Transverse colon (tissue), 4 donors: ENCODE measurements at regions not wholly inside any gene's neighbourhood (a gene's known extent, or its start where the extent isn't known, plus 50 kb on each side); places are given as distances from the start of the nearest gene placed in this dataset.
"Not testable (repeated sequence)": the region's sequence is repeated elsewhere in the genome, so short reads cannot be mapped to it uniquely, and the experiment has no call there.

Experiments used
- DNase-seq: peaks from one replicate; pipeline ENCODE4 v3.0.0-alpha.2; 2019
- H3K27ac ChIP-seq, 4 donors: fragments of 200-600 bp; sonication (generic); 2 replicates each; pipeline ENCODE4 v1.5.1; 2016 to 2018; ENCODE audit warnings: inconsistent platforms in 4 of 4
- H3K27me3 ChIP-seq: fragments of 200-600 bp; sonication (generic); 2 replicates; pipeline ENCODE4 v1.5.1; 2017; ENCODE audit warnings: inconsistent platforms
- H3K36me3 ChIP-seq, 4 donors: fragments of 200-600 bp; sonication (generic); 2 replicates each; pipeline ENCODE4 v1.5.1; 2017 to 2019; ENCODE audit warnings: inconsistent platforms in 4 of 4
- H3K4me1 ChIP-seq, 4 donors: fragments of 200-600 bp; sonication (generic); 2 replicates each; pipeline ENCODE4 v1.5.1; 2017 to 2020; ENCODE audit warnings: inconsistent platforms in 4 of 4
- H3K4me3 ChIP-seq, 4 donors: fragments of 200-600 bp; sonication (generic); 1 replicate in 1 of 4; 2 replicates in 3 of 4; pipeline versions ENCODE4 v1.5.1 to v1.6.1; 2017 to 2019; ENCODE audit warnings: inconsistent platforms in 4 of 4
- H3K9me3 ChIP-seq, 2 donors: fragments of 200-600 bp; sonication (generic); 2 replicates each; pipeline ENCODE4 v1.5.1; 2017 to 2019; ENCODE audit warnings: inconsistent platforms in 2 of 2
- CTCF ChIP-seq, 5 experiments: fragments of 200-600 bp in 3 of 5; fragments of 450-650 bp in 2 of 5; sonication (generic) in 3 of 5; IDR thresholded peaks; 1 replicate in 2 of 5; 2 replicates in 3 of 5; pipeline ENCODE4 v1.5.1; 2016 to 2017; ENCODE audit warnings: antibody characterized with exemption in 5 of 5, inconsistent platforms in 3 of 5, mild to moderate bottlenecking in 2 of 5, moderate library complexity in 1 of 5
- EP300 ChIP-seq: sonication (generic); formaldehyde crosslinking; IDR thresholded peaks from one replicate; pipeline ENCODE4 v1.6.1; 2017; ENCODE audit warnings: antibody characterized with exemption, low read depth
- POLR2A ChIP-seq: fragments of 450-650 bp; IDR thresholded peaks from one replicate; pipeline ENCODE4 v1.6.1; 2016; ENCODE audit warnings: antibody characterized with exemption, mild to moderate bottlenecking, moderate library complexity
- POLR2AphosphoS5 ChIP-seq, 3 donors: sonication (generic); formaldehyde crosslinking; IDR thresholded peaks; one replicate each; pipeline ENCODE4 v1.6.1; 2016; ENCODE audit warnings: antibody characterized with exemption in 3 of 3
- WGBS, 2 donors: methylation state at CpG; one replicate each; pipeline ENCODE4 v1.1.5; 2018; ENCODE audit warnings: low coverage in 1 of 2; 5-methylcytosine and 5-hydroxymethylcytosine counted together
- in situ Hi-C, 4 donors: fragments of 200-750 bp; cut with MboI; loops; one replicate each; pipeline versions ENCODE4 v1.15.0 to v1.15.1; 2017; ENCODE audit warnings: low sequenced_read_pairs in 3 of 4, low pct_ligation_motif_present in 1 of 4, low pct_unique_long_range_greater_than_20kb in 1 of 4
- intact Hi-C: fragments of 100-400 bp; cut with DNase I; formaldehyde crosslinking; loops from one replicate; pipeline ENCODE4 v1.15.1; 2023; ENCODE audit warnings: low total_unique reads

GRCh38 chr17:30717291-30718098 is 107.0 kb downstream of the CRLF3 start:
- H3K27ac ChIP-seq = no peak overlapping the region
- no peaks in the 10 kb centered on the region for H3K36me3 ChIP-seq
- peak; percentile 4 for DNase-seq
- TF ChIP-seq EP300 (no peak), POLR2A (no peak), CTCF (IDR thresholded peaks at IDR 0.05) (no peak), POLR2AphosphoS5 (IDR thresholded peaks at IDR 0.05) (no peak)
- WGBS, 2 donors = 84 to 100% methylated on average over 2 to 8 of the region's 8 CpGs
- intact Hi-C loops = no loop called here
- no peak overlapping the region for H3K4me3 ChIP-seq
- H3K4me1 ChIP-seq = peaks cover 0 to 6% (median 2%) of the 10 kb centered on the region in 4 donors
- H3K27me3 ChIP-seq = no peaks in the 10 kb centered on the region
- in situ Hi-C loops = loop anchor here in 1 of 4 donors (25.0 kb wide), 1 partner anchor 230 kb away; the partner anchor contains the start of gene GOSR1
- H3K9me3 ChIP-seq = no peaks in the 10 kb centered on the region

- TF ChIP-seq POLR2A = no peak
- Histone ChIP-seq H3K27me3 (no peaks in the 10 kb centered on the region), H3K4me1 (peaks cover 0 to 6% (median 2%) of the 10 kb centered on the region in 4 donors), H3K36me3 (no peaks in the 10 kb centered on the region), H3K27ac (no peak overlapping the region), H3K9me3 (no peaks in the 10 kb centered on the region), H3K4me3 (no peak overlapping the region)
- 88 to 90% methylated on average over 8 to 16 of the region's 17 CpGs for WGBS, 2 donors
- in situ Hi-C loops (loop anchor here in 1 of 4 donors (25.0 kb wide), 1 partner anchor 229 kb away; the partner anchor contains the start of gene GOSR1), intact Hi-C loops (no loop called here)
- DNase-seq = no peak
These were observed 107.8 kb downstream of the CRLF3 start for GRCh38 chr17:30716461-30717290.

GRCh38 chr17:30714825-30715622 is 109.5 kb downstream of the CRLF3 start:
- H3K4me1 ChIP-seq = peaks cover 0 to 16% (median 6%) of the 10 kb centered on the region in 4 donors
- WGBS, 2 donors = 67 to 88% methylated on average over 5 to 25 of the region's 25 CpGs

GRCh38 chr17:30713805-30714204 is 110.7 kb downstream of the CRLF3 start:
- H3K4me3 ChIP-seq, intact Hi-C loops, H3K27me3 ChIP-seq, H3K27ac ChIP-seq, H3K36me3 ChIP-seq, DNase-seq, H3K9me3 ChIP-seq: not testable (repeated sequence)
- in situ Hi-C loops = loop anchor here in 1 of 4 donors (25.0 kb wide), 1 partner anchor 227 kb away; the partner anchor contains the start of gene GOSR1
- H3K4me1 ChIP-seq = peaks cover 0 to 17% (median 6%) of the 10 kb centered on the region in 4 donors
- WGBS, 2 donors = 52 to 73% methylated on average over 5 to 10 of the region's 10 CpGs

More at GRCh38 chr17:30714825-30715622, 109.5 kb downstream of the CRLF3 start:
- TF ChIP-seq CTCF (IDR thresholded peaks at IDR 0.05) = peak; percentile 55 to 62 (median 58)
- H3K27me3 ChIP-seq, H3K9me3 ChIP-seq, H3K4me3 ChIP-seq, intact Hi-C loops, H3K36me3 ChIP-seq: not testable (repeated sequence)
- H3K27ac ChIP-seq = peak overlapping the region in 3 of 4 donors; percentile 21 to 43 (median 33)
- in situ Hi-C loops = loop anchor here in 1 of 4 donors (25.0 kb wide), 1 partner anchor 228 kb away; the partner anchor contains the start of gene GOSR1
- DNase-seq = peak; percentile 61

DNA sequence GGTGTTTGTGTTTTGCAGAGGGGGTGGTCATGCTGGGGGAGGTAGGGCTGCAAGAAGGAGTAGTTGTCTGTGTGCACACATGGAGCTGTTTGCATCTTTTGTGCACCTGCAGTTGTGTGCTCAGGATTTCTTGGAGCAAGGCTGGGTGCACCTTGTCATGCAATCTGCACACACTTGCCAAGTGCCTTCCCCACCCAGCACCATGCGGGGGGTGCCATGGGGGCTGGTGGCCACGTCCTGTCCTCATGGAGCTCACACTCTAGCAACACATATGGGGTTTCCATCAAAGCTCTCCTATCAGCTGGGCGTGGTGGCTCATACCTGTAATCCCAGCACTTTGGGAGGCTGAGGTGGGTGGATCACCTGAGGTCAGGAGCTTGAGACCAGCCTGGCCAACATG is 111.6 kb downstream of the CRLF3 start:
- H3K27me3 ChIP-seq, H3K27ac ChIP-seq, H3K4me3 ChIP-seq, H3K9me3 ChIP-seq, DNase-seq, H3K36me3 ChIP-seq, intact Hi-C loops: not testable (repeated sequence)
- H3K4me1 ChIP-seq = peaks cover 0 to 18% (median 6%) of the 10 kb centered on the region in 4 donors
- 77% methylated on average over 3 of the region's 3 CpGs; no CpG with 5 or more reads in 1 of the 2 donors for WGBS, 2 donors
- in situ Hi-C loops = loop anchor here in 1 of 4 donors (25.0 kb wide), 1 partner anchor 226 kb away; the partner anchor contains the start of gene GOSR1

DNA sequence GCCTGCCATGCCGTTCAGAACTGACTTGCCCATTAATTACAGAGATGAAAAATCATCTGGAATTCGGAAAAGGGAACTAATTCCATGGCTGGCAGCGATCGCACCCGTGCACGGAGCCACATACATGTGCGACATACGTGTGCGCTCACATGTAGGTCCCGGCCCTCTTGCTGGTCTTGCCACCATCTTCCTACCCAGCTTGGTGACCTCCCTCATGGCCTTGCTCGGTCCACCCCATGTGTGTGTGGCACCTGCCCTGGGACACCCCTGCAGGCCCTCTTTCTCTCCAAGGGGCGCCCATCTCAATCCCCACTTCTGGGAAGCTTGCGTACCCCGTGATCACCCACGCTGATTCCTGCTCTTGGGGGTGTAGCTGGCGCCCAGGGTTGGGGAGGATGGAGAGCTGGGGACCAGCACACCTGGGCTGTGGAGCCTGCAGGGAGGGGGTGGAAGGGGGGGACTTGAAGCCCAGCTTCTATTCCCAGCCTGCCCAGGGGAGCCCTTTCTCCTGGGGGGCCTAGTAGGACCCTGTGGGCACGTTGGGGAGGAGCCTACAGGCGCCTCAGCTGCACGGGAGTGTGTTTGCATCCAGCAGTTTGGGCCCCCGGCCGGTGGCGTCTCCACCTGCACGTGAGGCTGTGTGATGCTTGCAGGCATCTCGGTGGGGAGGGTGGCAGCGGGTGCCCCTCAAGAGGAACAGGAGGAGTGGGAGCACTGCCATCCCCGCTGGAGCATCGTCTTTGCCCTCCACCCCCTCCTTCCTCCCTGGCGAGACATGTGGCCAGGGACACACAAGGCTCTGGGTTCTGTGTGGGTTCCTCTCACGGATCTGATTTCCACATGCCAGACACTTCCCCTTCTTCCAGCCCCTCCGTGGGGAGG is 112.6 kb downstream of the CRLF3 start:
- H3K36me3 ChIP-seq, H3K27ac ChIP-seq, H3K27me3 ChIP-seq, intact Hi-C loops, H3K9me3 ChIP-seq, H3K4me3 ChIP-seq, DNase-seq: not testable (repeated sequence)
- H3K4me1 ChIP-seq = peaks cover 0 to 28% (median 14%) of the 10 kb centered on the region in 4 donors
- WGBS, 2 donors = 77 to 80% methylated on average over 2 to 30 of the region's 30 CpGs
- in situ Hi-C loops = loop anchor here in 1 of 4 donors (25.0 kb wide), 1 partner anchor 225 kb away; the partner anchor contains the start of gene GOSR1

DNA sequence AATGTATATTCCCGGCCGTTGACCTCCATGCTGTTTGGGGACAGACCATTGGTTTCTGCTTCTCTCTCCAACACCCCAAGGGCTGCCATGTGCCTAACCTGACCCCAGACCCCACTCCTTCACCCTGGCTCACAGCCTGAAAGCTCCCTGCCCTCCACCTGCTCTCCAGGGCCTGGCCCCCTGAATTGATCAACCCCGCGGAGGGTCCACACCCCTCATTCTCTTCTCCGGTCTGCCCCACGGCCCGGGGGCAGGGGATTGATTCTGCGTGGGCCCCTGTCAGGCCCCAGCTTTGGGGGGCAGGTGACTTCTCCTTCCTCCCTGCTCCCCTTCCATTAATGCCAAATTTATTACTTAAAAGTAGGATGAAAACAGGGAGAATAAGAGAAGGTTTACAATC is 113.3 kb downstream of the CRLF3 start:
- H3K4me3 ChIP-seq, H3K9me3 ChIP-seq, H3K36me3 ChIP-seq, H3K27me3 ChIP-seq, DNase-seq, intact Hi-C loops, H3K27ac ChIP-seq: not testable (repeated sequence)
- in situ Hi-C loops = loop anchor here in 1 of 4 donors (25.0 kb wide), 1 partner anchor 224 kb away; the partner anchor contains the start of gene GOSR1
- 84 to 93% methylated on average over 8 of the region's 8 CpGs for WGBS, 2 donors
- H3K4me1 ChIP-seq = peaks cover 0 to 30% (median 20%) of the 10 kb centered on the region in 4 donors
